Stomach (tissue), 8 donors: ENCODE measurements at regions not wholly inside any gene's neighbourhood (a gene's known extent, or its start where the extent isn't known, plus 50 kb on each side); places are given as distances from the start of the nearest gene placed in this dataset.

Source experiments
- DNase-seq, 2 donors: peaks; one replicate each; pipeline versions ENCODE4 v3.0.0 to v3.0.0-alpha.2; 2013 to 2019
- H3K27ac ChIP-seq, 5 donors: fragments of 200-600 bp in 4 of 5; sonication (generic) in 4 of 5; one replicate each; pipeline ENCODE4 v1.5.1; 2013 to 2019; ENCODE audit warnings: mild to moderate bottlenecking in 1 of 5, moderate library complexity in 1 of 5
- H3K27me3 ChIP-seq, 3 donors: fragments of 200-600 bp; sonication (generic); one replicate each; pipeline ENCODE4 v1.5.1; 2017 to 2019; ENCODE audit warnings: mixed run types in 1 of 3
- H3K36me3 ChIP-seq, 4 donors: fragments of 200-600 bp; sonication (generic); 1 replicate in 3 of 4; 2 replicates in 1 of 4; pipeline ENCODE4 v1.5.1; 2016 to 2019
- H3K4me1 ChIP-seq, 4 donors: fragments of 200-600 bp; sonication (generic); one replicate each; pipeline ENCODE4 v1.5.1; 2016 to 2019
- H3K4me3 ChIP-seq, 4 donors: fragments of 200-600 bp; sonication (generic) in 3 of 4; one replicate each; pipeline ENCODE4 v1.5.1; 2016 to 2019; ENCODE audit warnings: mild to moderate bottlenecking in 1 of 4
- H3K9me3 ChIP-seq, 4 donors: fragments of 200-600 bp; sonication (generic); one replicate each; pipeline ENCODE4 v1.5.1; 2016 to 2019
- EP300 ChIP-seq: sonication (generic); formaldehyde crosslinking; IDR thresholded peaks from one replicate; pipeline ENCODE4 v1.6.1; 2017; ENCODE audit warnings: antibody characterized with exemption
- POLR2A ChIP-seq, 4 donors: fragments of 450-650 bp; IDR thresholded peaks; one replicate each; pipeline ENCODE4 v1.6.1; 2016; ENCODE audit warnings: antibody characterized with exemption in 4 of 4, control low read depth in 2 of 4, mild to moderate bottlenecking in 1 of 4, moderate library complexity in 1 of 4
- POLR2AphosphoS5 ChIP-seq, 3 donors: sonication (generic); formaldehyde crosslinking; IDR thresholded peaks; one replicate each; pipeline ENCODE4 v1.6.1; 2016; ENCODE audit warnings: antibody characterized with exemption in 3 of 3
- WGBS, 5 donors: extraction: QIAGEN DNeasy Blood & Tissue Kit in 3 of 5; methylation state at CpG; one replicate each; pipeline versions ENCODE4 v1.1.5 to v1.1.7; 2013 to 2018; 5-methylcytosine and 5-hydroxymethylcytosine counted together
- intact Hi-C: fragments of 100-400 bp; cut with DNase I; formaldehyde crosslinking; loops from one replicate; pipeline ENCODE4 v1.15.1; 2023; ENCODE audit warnings: low total_unique reads
- TF ChIP-seq, protein P1 (sequence below), 7 experiments: fragments of 450-650 bp in 4 of 7; fragments of 200-600 bp in 3 of 7; sonication (generic) in 3 of 7; IDR thresholded peaks; one replicate each; pipeline ENCODE4 v1.5.1; 2016 to 2019; ENCODE audit warnings: antibody characterized with exemption in 7 of 7, control low read depth in 2 of 7, mild to moderate bottlenecking in 1 of 7
- donor health status: healthy with polysubstance abuse.
- donor health status: Bipolar disorder and iron deficiency.
- donor health status: healthy.

DNA sequence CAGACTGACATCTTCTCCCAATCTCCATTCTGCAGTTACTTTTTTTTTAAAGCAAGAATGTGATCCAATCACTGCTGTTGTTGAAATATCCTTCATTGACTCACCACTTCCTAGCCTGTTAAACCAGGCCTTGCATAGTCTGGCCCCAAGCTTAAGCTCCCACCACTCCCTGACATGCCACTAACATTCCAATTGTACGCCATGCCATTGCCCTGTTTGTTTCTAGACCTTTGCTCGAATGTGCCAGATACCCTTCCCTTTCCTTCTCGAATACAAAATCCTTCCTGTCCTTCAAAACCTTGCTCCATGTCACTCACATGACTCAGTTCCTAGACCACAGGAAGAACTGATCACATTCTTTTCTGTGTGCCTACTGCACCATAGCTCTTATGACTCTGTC lies 224.2 kb downstream of the CYRIA start:
- no peak overlapping the region for H3K27ac ChIP-seq
- no peak overlapping the region for H3K4me3 ChIP-seq
- H3K36me3 ChIP-seq = no peaks in the 10 kb centered on the region
- no peak for DNase-seq
- H3K27me3 ChIP-seq = no peaks in the 10 kb centered on the region
- H3K4me1 ChIP-seq = no peaks in the 10 kb centered on the region
- H3K9me3 ChIP-seq = no peaks in the 10 kb centered on the region
- 83 to 96% (median 88%) methylated on average over 3 of the region's 3 CpGs for WGBS, 5 donors
- TF ChIP-seq, protein P1, sequence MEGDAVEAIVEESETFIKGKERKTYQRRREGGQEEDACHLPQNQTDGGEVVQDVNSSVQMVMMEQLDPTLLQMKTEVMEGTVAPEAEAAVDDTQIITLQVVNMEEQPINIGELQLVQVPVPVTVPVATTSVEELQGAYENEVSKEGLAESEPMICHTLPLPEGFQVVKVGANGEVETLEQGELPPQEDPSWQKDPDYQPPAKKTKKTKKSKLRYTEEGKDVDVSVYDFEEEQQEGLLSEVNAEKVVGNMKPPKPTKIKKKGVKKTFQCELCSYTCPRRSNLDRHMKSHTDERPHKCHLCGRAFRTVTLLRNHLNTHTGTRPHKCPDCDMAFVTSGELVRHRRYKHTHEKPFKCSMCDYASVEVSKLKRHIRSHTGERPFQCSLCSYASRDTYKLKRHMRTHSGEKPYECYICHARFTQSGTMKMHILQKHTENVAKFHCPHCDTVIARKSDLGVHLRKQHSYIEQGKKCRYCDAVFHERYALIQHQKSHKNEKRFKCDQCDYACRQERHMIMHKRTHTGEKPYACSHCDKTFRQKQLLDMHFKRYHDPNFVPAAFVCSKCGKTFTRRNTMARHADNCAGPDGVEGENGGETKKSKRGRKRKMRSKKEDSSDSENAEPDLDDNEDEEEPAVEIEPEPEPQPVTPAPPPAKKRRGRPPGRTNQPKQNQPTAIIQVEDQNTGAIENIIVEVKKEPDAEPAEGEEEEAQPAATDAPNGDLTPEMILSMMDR (IDR thresholded peaks at IDR 0.05) = no peak
- TF ChIP-seq POLR2A (IDR thresholded peaks at IDR 0.05) = no peak
- TF ChIP-seq POLR2AphosphoS5 (IDR thresholded peaks at IDR 0.05) = no peak
- TF ChIP-seq EP300 = no peak
- intact Hi-C loops = no loop called here

GRCh38 chr2:16440898-16441297 lies 224.7 kb downstream of the CYRIA start:
- Histone ChIP-seq H3K27me3 (no peaks in the 10 kb centered on the region), H3K36me3 (no peaks in the 10 kb centered on the region), H3K4me1 (no peaks in the 10 kb centered on the region), H3K27ac (no peak overlapping the region), H3K9me3 (no peaks in the 10 kb centered on the region), H3K4me3 (no peak overlapping the region)
- WGBS, 5 donors = 58 to 77% (median 69%) methylated on average over 4 of the region's 4 CpGs
- DNase-seq = no peak
- intact Hi-C loops = no loop called here
- TF ChIP-seq, protein P1 (IDR thresholded peaks at IDR 0.05) = no peak
- no peak for TF ChIP-seq POLR2AphosphoS5 (IDR thresholded peaks at IDR 0.05)
- no peak for TF ChIP-seq POLR2A (IDR thresholded peaks at IDR 0.05)
- TF ChIP-seq EP300 = no peak

GRCh38 chr2:16438613-16439321 lies 226.9 kb downstream of the CYRIA start:
- WGBS, 5 donors = 22 to 48% (median 38%) methylated on average over 8 of the region's 8 CpGs
- DNase-seq = peak in 1 of 2 donors; percentile 30
- intact Hi-C loops = no loop called here
- Histone ChIP-seq H3K4me3 (no peak overlapping the region), H3K27me3 (no peaks in the 10 kb centered on the region), H3K27ac (no peak overlapping the region), H3K4me1 (no peaks in the 10 kb centered on the region), H3K36me3 (no peaks in the 10 kb centered on the region), H3K9me3 (no peaks in the 10 kb centered on the region)
- no peak for TF ChIP-seq POLR2AphosphoS5 (IDR thresholded peaks at IDR 0.05)
- no peak for TF ChIP-seq POLR2A (IDR thresholded peaks at IDR 0.05)
- no peak for TF ChIP-seq EP300
- TF ChIP-seq, protein P1 (IDR thresholded peaks at IDR 0.05) = no peak

DNA sequence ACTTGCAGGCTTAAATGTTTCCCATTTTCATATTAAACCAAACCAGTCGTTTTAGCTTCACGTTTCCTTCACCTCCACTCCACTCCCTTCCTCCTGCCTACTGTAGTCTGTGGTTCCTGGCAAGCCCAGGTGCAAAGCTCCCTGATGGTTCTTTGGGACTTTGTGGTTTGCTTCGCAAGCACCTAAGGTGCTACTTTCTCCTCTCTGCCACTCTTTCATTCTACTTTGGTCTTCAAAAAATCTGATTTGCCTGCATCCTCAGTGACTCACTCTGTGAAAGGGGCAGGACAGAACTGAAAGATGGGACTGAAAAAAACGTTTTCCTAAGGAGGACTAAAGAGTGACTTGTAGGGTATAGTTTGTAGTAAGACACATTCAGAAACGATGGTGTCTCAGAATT lies 228.4 kb downstream of the CYRIA start:
- Histone ChIP-seq H3K4me1 (no peaks in the 10 kb centered on the region), H3K27ac (no peak overlapping the region), H3K36me3 (no peaks in the 10 kb centered on the region), H3K9me3 (no peaks in the 10 kb centered on the region), H3K4me3 (no peak overlapping the region), H3K27me3 (no peaks in the 10 kb centered on the region)
- TF ChIP-seq EP300 = no peak
- intact Hi-C loops = no loop called here
- no peak for DNase-seq
- WGBS, 5 donors = 51 to 68% (median 66%) methylated on average over 5 of the region's 5 CpGs

DNA sequence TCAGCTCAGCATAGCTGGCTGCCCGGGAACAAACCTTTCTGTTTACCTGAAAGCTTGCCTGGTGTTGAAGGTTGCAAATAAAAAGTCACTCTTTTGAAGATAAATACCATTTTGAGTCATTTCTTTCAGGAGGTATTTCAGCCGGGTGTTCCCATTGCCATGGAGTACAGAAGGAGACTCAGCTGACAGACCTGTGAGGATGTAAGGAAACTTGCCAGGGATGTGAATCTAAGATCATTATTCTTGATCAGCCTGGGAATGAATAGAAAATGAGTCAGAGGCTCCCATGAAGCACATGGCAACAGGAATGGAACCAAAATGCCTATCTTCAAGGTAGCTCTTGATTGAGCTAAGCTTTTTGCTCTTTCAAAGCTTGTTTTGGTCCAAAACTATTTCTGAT lies 231.2 kb downstream of the CYRIA start:
- H3K9me3 ChIP-seq = no peaks in the 10 kb centered on the region
- TF ChIP-seq EP300 (no peak), POLR2A (IDR thresholded peaks at IDR 0.05) (no peak), POLR2AphosphoS5 (IDR thresholded peaks at IDR 0.05) (no peak)
- TF ChIP-seq, protein P1 (IDR thresholded peaks at IDR 0.05) = no peak
- no peak overlapping the region for H3K27ac ChIP-seq
- no peaks in the 10 kb centered on the region for H3K4me1 ChIP-seq
- no peaks in the 10 kb centered on the region for H3K27me3 ChIP-seq
- no peak overlapping the region for H3K4me3 ChIP-seq
- no peak for DNase-seq
- 28 to 56% (median 38%) methylated on average over 2 of the region's 2 CpGs for WGBS, 5 donors
- H3K36me3 ChIP-seq = no peaks in the 10 kb centered on the region
- intact Hi-C loops = no loop called here
